ENCODE measurements at regions not wholly inside any gene's neighbourhood (a gene's known extent, or its start where the extent isn't known, plus 50 kb on each side); places are given as distances from the start of the nearest gene placed in this dataset.

DNA sequence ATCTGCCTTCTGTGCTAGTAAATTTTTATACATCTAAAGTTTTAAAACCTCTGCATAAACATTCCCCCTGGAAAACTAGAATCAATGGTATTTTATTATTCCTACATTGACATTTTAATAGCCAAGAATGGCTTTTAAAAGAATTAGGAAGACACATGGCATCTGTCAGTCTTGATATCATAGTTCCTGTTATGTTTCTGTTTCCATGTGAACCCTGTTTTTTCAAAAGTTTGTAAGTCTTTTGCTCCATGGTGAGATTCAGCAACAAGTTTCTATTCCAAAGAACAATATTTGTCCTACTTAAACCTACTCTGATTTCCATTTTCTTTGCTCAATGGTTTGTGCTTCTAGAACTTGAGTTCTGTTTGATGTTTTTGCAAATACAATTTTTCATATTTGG lies 95.2 kb downstream of the PLEKHG1 start:
- Histone ChIP-seq H3K4me1 (ENCODE audit: insufficient read depth) (no peaks in the 10 kb centered on the region), H3K36me3 (ENCODE audit: insufficient read depth) (no peaks in the 10 kb centered on the region), H3K4me3 (no peak overlapping the region), H2AFZ (no peak overlapping the region), H4K20me1 (replicated peaks; ENCODE audit: insufficient read depth) (0 out of 2 replicates have a peak, but pooled peaks cover 3% of the 10 kb centered on the region), H3K27ac (ENCODE audit: low read depth) (no peak overlapping the region), H3K4me2 (no peak overlapping the region), H3K9me2 (ENCODE audit: insufficient read depth) (no peaks in the 10 kb centered on the region), H3K79me2 (replicated peaks; ENCODE audit: insufficient read depth) (no peaks in the 10 kb centered on the region), H3K27me3 (ENCODE audit: insufficient read depth) (no peaks in the 10 kb centered on the region), H3F3A (replicated peaks; ENCODE audit: low read depth) (no peaks in the 10 kb centered on the region)
- Mint-ChIP-seq H3K27me3 (ENCODE audit: insufficient read depth, low read depth, poor library complexity) (no peaks in the 10 kb centered on the region), H3K4me3 (no peak overlapping the region), H3K4me1 (no peaks in the 10 kb centered on the region; the same call in 1 of the 3 replicates), H3K36me3 (ENCODE audit: low read depth) (no peaks in the 10 kb centered on the region), H3K27ac (no peak overlapping the region), H3K9me3 (no peaks in the 10 kb centered on the region)
- TF ChIP-seq, protein P1, sequence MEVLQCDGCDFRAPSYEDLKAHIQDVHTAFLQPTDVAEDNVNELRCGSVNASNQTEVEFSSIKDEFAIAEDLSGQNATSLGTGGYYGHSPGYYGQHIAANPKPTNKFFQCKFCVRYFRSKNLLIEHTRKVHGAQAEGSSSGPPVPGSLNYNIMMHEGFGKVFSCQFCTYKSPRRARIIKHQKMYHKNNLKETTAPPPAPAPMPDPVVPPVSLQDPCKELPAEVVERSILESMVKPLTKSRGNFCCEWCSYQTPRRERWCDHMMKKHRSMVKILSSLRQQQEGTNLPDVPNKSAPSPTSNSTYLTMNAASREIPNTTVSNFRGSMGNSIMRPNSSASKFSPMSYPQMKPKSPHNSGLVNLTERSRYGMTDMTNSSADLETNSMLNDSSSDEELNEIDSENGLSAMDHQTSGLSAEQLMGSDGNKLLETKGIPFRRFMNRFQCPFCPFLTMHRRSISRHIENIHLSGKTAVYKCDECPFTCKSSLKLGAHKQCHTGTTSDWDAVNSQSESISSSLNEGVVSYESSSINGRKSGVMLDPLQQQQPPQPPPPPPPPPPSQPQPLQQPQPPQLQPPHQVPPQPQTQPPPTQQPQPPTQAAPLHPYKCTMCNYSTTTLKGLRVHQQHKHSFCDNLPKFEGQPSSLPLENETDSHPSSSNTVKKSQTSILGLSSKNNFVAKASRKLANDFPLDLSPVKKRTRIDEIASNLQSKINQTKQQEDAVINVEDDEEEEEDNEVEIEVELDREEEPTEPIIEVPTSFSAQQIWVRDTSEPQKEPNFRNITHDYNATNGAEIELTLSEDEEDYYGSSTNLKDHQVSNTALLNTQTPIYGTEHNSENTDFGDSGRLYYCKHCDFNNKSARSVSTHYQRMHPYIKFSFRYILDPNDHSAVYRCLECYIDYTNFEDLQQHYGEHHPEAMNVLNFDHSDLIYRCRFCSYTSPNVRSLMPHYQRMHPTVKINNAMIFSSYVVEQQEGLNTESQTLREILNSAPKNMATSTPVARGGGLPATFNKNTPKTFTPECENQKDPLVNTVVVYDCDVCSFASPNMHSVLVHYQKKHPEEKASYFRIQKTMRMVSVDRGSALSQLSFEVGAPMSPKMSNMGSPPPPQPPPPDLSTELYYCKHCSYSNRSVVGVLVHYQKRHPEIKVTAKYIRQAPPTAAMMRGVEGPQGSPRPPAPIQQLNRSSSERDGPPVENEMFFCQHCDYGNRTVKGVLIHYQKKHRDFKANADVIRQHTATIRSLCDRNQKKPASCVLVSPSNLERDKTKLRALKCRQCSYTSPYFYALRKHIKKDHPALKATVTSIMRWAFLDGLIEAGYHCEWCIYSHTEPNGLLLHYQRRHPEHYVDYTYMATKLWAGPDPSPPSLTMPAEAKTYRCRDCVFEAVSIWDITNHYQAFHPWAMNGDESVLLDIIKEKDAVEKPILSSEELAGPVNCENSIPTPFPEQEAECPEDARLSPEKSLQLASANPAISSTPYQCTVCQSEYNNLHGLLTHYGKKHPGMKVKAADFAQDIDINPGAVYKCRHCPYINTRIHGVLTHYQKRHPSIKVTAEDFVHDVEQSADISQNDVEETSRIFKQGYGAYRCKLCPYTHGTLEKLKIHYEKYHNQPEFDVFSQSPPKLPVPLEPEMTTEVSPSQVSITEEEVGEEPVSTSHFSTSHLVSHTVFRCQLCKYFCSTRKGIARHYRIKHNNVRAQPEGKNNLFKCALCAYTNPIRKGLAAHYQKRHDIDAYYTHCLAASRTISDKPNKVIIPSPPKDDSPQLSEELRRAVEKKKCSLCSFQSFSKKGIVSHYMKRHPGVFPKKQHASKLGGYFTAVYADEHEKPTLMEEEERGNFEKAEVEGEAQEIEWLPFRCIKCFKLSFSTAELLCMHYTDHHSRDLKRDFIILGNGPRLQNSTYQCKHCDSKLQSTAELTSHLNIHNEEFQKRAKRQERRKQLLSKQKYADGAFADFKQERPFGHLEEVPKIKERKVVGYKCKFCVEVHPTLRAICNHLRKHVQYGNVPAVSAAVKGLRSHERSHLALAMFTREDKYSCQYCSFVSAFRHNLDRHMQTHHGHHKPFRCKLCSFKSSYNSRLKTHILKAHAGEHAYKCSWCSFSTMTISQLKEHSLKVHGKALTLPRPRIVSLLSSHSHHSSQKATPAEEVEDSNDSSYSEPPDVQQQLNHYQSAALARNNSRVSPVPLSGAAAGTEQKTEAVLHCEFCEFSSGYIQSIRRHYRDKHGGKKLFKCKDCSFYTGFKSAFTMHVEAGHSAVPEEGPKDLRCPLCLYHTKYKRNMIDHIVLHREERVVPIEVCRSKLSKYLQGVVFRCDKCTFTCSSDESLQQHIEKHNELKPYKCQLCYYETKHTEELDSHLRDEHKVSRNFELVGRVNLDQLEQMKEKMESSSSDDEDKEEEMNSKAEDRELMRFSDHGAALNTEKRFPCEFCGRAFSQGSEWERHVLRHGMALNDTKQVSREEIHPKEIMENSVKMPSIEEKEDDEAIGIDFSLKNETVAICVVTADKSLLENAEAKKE (CRISPR knock-in tag; IDR thresholded peaks at IDR 0.05) = no peak
- TF ChIP-seq EZH2 (IDR thresholded peaks at IDR 0.05; ENCODE audit: low read depth, unreplicated experiment) = no peak
- no peak for TF ChIP-seq NANOG (IDR thresholded peaks at IDR 0.05; ENCODE audit: borderline replicate concordance)
- TF ChIP-seq ZNF114 (CRISPR knock-in tag; IDR thresholded peaks at IDR 0.05) = no peak
- TF ChIP-seq JUNB (IDR thresholded peaks at IDR 0.05; ENCODE audit: unreplicated experiment) = no peak
- TF ChIP-seq, protein P2, sequence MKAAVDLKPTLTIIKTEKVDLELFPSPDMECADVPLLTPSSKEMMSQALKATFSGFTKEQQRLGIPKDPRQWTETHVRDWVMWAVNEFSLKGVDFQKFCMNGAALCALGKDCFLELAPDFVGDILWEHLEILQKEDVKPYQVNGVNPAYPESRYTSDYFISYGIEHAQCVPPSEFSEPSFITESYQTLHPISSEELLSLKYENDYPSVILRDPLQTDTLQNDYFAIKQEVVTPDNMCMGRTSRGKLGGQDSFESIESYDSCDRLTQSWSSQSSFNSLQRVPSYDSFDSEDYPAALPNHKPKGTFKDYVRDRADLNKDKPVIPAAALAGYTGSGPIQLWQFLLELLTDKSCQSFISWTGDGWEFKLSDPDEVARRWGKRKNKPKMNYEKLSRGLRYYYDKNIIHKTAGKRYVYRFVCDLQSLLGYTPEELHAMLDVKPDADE (IDR thresholded peaks at IDR 0.05) = no peak
- no peak for TF ChIP-seq POLR2AphosphoS5 (IDR thresholded peaks at IDR 0.05; ENCODE audit: low read depth)
- TF ChIP-seq, protein P3, sequence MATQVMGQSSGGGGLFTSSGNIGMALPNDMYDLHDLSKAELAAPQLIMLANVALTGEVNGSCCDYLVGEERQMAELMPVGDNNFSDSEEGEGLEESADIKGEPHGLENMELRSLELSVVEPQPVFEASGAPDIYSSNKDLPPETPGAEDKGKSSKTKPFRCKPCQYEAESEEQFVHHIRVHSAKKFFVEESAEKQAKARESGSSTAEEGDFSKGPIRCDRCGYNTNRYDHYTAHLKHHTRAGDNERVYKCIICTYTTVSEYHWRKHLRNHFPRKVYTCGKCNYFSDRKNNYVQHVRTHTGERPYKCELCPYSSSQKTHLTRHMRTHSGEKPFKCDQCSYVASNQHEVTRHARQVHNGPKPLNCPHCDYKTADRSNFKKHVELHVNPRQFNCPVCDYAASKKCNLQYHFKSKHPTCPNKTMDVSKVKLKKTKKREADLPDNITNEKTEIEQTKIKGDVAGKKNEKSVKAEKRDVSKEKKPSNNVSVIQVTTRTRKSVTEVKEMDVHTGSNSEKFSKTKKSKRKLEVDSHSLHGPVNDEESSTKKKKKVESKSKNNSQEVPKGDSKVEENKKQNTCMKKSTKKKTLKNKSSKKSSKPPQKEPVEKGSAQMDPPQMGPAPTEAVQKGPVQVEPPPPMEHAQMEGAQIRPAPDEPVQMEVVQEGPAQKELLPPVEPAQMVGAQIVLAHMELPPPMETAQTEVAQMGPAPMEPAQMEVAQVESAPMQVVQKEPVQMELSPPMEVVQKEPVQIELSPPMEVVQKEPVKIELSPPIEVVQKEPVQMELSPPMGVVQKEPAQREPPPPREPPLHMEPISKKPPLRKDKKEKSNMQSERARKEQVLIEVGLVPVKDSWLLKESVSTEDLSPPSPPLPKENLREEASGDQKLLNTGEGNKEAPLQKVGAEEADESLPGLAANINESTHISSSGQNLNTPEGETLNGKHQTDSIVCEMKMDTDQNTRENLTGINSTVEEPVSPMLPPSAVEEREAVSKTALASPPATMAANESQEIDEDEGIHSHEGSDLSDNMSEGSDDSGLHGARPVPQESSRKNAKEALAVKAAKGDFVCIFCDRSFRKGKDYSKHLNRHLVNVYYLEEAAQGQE (IDR thresholded peaks at IDR 0.05; ENCODE audit: unreplicated experiment) = no peak
- TF ChIP-seq, protein P4, sequence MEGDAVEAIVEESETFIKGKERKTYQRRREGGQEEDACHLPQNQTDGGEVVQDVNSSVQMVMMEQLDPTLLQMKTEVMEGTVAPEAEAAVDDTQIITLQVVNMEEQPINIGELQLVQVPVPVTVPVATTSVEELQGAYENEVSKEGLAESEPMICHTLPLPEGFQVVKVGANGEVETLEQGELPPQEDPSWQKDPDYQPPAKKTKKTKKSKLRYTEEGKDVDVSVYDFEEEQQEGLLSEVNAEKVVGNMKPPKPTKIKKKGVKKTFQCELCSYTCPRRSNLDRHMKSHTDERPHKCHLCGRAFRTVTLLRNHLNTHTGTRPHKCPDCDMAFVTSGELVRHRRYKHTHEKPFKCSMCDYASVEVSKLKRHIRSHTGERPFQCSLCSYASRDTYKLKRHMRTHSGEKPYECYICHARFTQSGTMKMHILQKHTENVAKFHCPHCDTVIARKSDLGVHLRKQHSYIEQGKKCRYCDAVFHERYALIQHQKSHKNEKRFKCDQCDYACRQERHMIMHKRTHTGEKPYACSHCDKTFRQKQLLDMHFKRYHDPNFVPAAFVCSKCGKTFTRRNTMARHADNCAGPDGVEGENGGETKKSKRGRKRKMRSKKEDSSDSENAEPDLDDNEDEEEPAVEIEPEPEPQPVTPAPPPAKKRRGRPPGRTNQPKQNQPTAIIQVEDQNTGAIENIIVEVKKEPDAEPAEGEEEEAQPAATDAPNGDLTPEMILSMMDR (conservative IDR thresholded peaks at IDR 0.05; ENCODE audit: low read depth in 2 of 2) = no peak
- no peak for TF ChIP-seq ZNF331 (CRISPR knock-in tag; IDR thresholded peaks at IDR 0.05; ENCODE audit: low read depth)
- TF ChIP-seq EZH2phosphoT487 (IDR thresholded peaks at IDR 0.05; ENCODE audit: unreplicated experiment) = no peak
- TF ChIP-seq STAT1 (IDR thresholded peaks at IDR 0.05; ENCODE audit: unreplicated experiment) = no peak
- TF ChIP-seq CREB1 (CRISPR knock-in tag; IDR thresholded peaks at IDR 0.05; ENCODE audit: low read depth) = no peak
- ATAC-seq (no peak), DNase-seq (ENCODE audit: low spot score) (no peak)
